ENCODE measurements at regions not wholly inside any gene's neighbourhood (a gene's known extent, or its start where the extent isn't known, plus 50 kb on each side); places are given as distances from the start of the nearest gene placed in this dataset.

DNA sequence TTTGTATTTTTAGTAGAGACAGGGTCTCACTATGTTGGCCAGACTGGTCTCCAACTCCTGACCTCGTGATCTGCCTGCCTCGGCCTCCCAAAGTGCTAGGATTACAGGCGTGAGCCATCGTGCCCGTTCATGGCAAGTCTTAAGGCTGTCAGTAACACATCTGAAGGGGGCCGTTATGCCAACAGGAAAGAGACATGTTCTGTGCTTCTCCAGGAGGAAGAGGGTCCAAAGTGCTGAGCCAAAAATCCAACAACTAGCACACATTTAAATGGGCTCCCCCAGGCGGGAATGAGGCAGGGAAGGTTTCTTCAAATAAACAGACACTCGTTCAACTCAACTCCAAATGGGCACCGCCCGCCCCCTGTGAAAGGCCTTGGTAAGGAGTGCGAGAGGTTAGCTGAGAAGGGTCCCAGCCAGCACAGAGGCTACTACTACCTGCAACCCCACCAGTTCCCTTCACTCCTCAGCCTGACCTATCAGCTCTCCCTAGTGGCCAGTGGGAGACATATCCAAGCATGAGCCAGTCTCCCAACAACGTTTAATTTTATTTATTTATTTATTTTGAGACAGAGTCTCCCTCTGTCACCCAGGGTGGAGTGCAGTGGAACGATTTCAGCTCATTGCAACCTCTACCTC lies 84.1 kb upstream of the DMRT1 start:
- TF ChIP-seq, protein P1, sequence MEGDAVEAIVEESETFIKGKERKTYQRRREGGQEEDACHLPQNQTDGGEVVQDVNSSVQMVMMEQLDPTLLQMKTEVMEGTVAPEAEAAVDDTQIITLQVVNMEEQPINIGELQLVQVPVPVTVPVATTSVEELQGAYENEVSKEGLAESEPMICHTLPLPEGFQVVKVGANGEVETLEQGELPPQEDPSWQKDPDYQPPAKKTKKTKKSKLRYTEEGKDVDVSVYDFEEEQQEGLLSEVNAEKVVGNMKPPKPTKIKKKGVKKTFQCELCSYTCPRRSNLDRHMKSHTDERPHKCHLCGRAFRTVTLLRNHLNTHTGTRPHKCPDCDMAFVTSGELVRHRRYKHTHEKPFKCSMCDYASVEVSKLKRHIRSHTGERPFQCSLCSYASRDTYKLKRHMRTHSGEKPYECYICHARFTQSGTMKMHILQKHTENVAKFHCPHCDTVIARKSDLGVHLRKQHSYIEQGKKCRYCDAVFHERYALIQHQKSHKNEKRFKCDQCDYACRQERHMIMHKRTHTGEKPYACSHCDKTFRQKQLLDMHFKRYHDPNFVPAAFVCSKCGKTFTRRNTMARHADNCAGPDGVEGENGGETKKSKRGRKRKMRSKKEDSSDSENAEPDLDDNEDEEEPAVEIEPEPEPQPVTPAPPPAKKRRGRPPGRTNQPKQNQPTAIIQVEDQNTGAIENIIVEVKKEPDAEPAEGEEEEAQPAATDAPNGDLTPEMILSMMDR (IDR thresholded peaks at IDR 0.05 in 8 of 11, conservative IDR thresholded peaks at IDR 0.05 in 3 of 11) = peak in 7 of 11 experiments; percentile 34 to 53 (median 45)
- TF ChIP-seq POLR2AphosphoS5 (IDR thresholded peaks at IDR 0.05) = no peak
